ENCODE measurements at regions not wholly inside any gene's neighbourhood (a gene's known extent, or its start where the extent isn't known, plus 50 kb on each side); places are given as distances from the start of the nearest gene placed in this dataset.

GRCh38 chr13:85377783-85378182, 421.4 kb downstream of the SLITRK6 start:
- H3K27me3 ChIP-seq (replicated peaks; ENCODE audit: insufficient read depth), result no peaks in the 10 kb centered on the region

GRCh38 chr13:85373322-85373721, 425.9 kb downstream of the SLITRK6 start:
- Histone ChIP-seq H3K27me3 (replicated peaks; ENCODE audit: insufficient read depth) (no peaks in the 10 kb centered on the region), H4K20me1 (ENCODE audit: insufficient read depth) (no peaks in the 10 kb centered on the region), H2AFZ (no peak overlapping the region), H3K4me3 (no peak overlapping the region), H3K9me3 (ENCODE audit: low read depth) (no peaks in the 10 kb centered on the region), H3K9ac (no peak overlapping the region), H3K4me1 (ENCODE audit: insufficient read depth) (no peaks in the 10 kb centered on the region), H3K79me2 (ENCODE audit: insufficient read depth) (no peaks in the 10 kb centered on the region), H3K27ac (no peak overlapping the region), H3K9me2 (ENCODE audit: insufficient read depth) (no peaks in the 10 kb centered on the region), H3K36me3 (ENCODE audit: low read depth) (no peaks in the 10 kb centered on the region), H3K4me2 (ENCODE audit: unreplicated experiment) (no peak overlapping the region), H3F3A (ENCODE audit: insufficient read depth) (no peaks in the 10 kb centered on the region)
- in situ Hi-C loops (cut with MboI), result no loop called here
- 15 to 18% methylated on average over 3 of the region's 3 CpGs for WGBS, 2 experiments (ENCODE audit: low coverage in 1 of 2, low lambda C conversion rate in 2 of 2, missing lambda C conversion rate in 2 of 2)
- no peak for DNase-seq
- TF ChIP-seq EZH2phosphoT487 (IDR thresholded peaks at IDR 0.05; ENCODE audit: insufficient read depth, low read depth) (no peak), EZH2 (IDR thresholded peaks at IDR 0.05; ENCODE audit: insufficient read depth, poor library complexity, severe bottlenecking) (no peak)

More at GRCh38 chr13:85377783-85378182, 421.4 kb downstream of the SLITRK6 start:
- DNase-seq, result no peak
- H3K9ac ChIP-seq, result no peak overlapping the region
- WGBS, 2 experiments (ENCODE audit: low coverage in 1 of 2, low lambda C conversion rate in 2 of 2, missing lambda C conversion rate in 2 of 2), result 2 to 5% methylated on average over 2 of the region's 2 CpGs
- in situ Hi-C loops (cut with MboI), result no loop called here
- no peaks in the 10 kb centered on the region for H3K36me3 ChIP-seq (ENCODE audit: low read depth)
- H3K4me1 ChIP-seq (ENCODE audit: insufficient read depth), result no peaks in the 10 kb centered on the region
- no peak overlapping the region for H3K27ac ChIP-seq
- no peaks in the 10 kb centered on the region for H3F3A ChIP-seq (ENCODE audit: insufficient read depth)
- H3K79me2 ChIP-seq (ENCODE audit: insufficient read depth), result no peaks in the 10 kb centered on the region
- H4K20me1 ChIP-seq (ENCODE audit: insufficient read depth), result no peaks in the 10 kb centered on the region
- no peak overlapping the region for H3K4me2 ChIP-seq (ENCODE audit: unreplicated experiment)
- no peaks in the 10 kb centered on the region for H3K9me3 ChIP-seq (ENCODE audit: low read depth)
- TF ChIP-seq EZH2 (IDR thresholded peaks at IDR 0.05; ENCODE audit: insufficient read depth, poor library complexity, severe bottlenecking), result no peak
- TF ChIP-seq EZH2phosphoT487 (IDR thresholded peaks at IDR 0.05; ENCODE audit: insufficient read depth, low read depth), result no peak
- H2AFZ ChIP-seq, result no peak overlapping the region
- no peaks in the 10 kb centered on the region for H3K9me2 ChIP-seq (ENCODE audit: insufficient read depth)
- no peak overlapping the region for H3K4me3 ChIP-seq

- Histone ChIP-seq H3K27ac (no peak overlapping the region), H3K36me3 (ENCODE audit: low read depth) (no peaks in the 10 kb centered on the region), H3F3A (ENCODE audit: insufficient read depth) (no peaks in the 10 kb centered on the region), H3K79me2 (ENCODE audit: insufficient read depth) (no peaks in the 10 kb centered on the region), H3K4me1 (ENCODE audit: insufficient read depth) (no peaks in the 10 kb centered on the region), H2AFZ (no peak overlapping the region), H3K9me2 (ENCODE audit: insufficient read depth) (no peaks in the 10 kb centered on the region), H3K4me2 (ENCODE audit: unreplicated experiment) (no peak overlapping the region), H4K20me1 (ENCODE audit: insufficient read depth) (no peaks in the 10 kb centered on the region), H3K9ac (no peak overlapping the region), H3K4me3 (no peak overlapping the region), H3K9me3 (ENCODE audit: low read depth) (no peaks in the 10 kb centered on the region), H3K27me3 (replicated peaks; ENCODE audit: insufficient read depth) (no peaks in the 10 kb centered on the region)
- TF ChIP-seq EZH2 (IDR thresholded peaks at IDR 0.05; ENCODE audit: insufficient read depth, poor library complexity, severe bottlenecking) (no peak), EZH2phosphoT487 (IDR thresholded peaks at IDR 0.05; ENCODE audit: insufficient read depth, low read depth) (no peak)
- in situ Hi-C loops (cut with MboI), result no loop called here
- DNase-seq, result no peak
Measured at GRCh38 chr13:85371254-85371653, 428.0 kb downstream of the SLITRK6 start.

DNA sequence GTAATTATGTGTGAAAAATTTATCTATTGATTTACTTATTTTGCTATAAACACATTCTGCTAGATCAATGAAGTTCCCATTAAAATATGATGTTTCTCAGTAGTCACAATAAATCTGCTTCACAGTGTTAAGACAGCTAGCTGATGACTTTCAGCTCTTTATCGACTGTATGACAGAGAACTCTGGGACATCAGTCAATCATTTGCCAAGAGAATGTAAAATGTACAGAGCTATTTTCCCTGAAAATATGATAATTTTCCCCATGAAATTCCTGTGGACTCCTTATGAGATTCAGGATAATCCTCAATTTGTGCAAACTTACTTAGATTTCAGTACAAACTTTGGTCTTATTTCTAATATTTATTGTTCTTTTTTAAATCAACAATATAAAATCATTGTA, 430.5 kb downstream of the SLITRK6 start:
- H4K20me1 ChIP-seq (ENCODE audit: insufficient read depth), result no peaks in the 10 kb centered on the region
- H3K4me2 ChIP-seq (ENCODE audit: unreplicated experiment), result no peak overlapping the region
- WGBS, 2 experiments (ENCODE audit: low coverage in 1 of 2, low lambda C conversion rate in 2 of 2, missing lambda C conversion rate in 2 of 2), result 36 to 38% methylated on average over 1 of the region's 1 CpG

DNA sequence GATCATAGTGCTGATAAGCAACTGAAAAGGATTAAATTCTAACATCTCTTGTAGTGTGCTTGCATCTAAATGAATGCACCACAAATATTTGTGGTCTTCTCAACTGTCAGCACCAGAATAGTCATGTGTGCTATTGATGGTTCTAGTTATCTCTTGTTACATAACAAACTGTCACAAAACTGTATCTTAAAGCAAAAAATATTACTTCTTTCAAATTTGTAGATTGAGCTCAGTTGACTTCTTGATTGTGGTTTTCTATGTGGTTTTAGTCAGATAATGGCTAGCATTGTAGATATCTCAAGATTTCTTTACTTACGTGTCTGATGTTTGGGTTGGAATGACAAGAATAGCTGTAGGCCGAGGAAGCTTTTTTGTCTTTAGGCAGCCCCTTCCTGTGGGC, 431.3 kb downstream of the SLITRK6 start:
- no peaks in the 10 kb centered on the region for H3K9me2 ChIP-seq (ENCODE audit: insufficient read depth)
- in situ Hi-C loops (cut with MboI), result no loop called here
- H3K27me3 ChIP-seq (replicated peaks; ENCODE audit: insufficient read depth), result no peaks in the 10 kb centered on the region
- no peak overlapping the region for H2AFZ ChIP-seq
- DNase-seq, result no peak
- H4K20me1 ChIP-seq (ENCODE audit: insufficient read depth), result no peaks in the 10 kb centered on the region
- H3K36me3 ChIP-seq (ENCODE audit: low read depth), result no peaks in the 10 kb centered on the region
- H3K4me1 ChIP-seq (ENCODE audit: insufficient read depth), result no peaks in the 10 kb centered on the region
- H3K9me3 ChIP-seq (ENCODE audit: low read depth), result no peaks in the 10 kb centered on the region
- no peaks in the 10 kb centered on the region for H3K79me2 ChIP-seq (ENCODE audit: insufficient read depth)
- TF ChIP-seq EZH2phosphoT487 (IDR thresholded peaks at IDR 0.05; ENCODE audit: insufficient read depth, low read depth) (no peak), EZH2 (IDR thresholded peaks at IDR 0.05; ENCODE audit: insufficient read depth, poor library complexity, severe bottlenecking) (no peak)
- no peak overlapping the region for H3K4me2 ChIP-seq (ENCODE audit: unreplicated experiment)
- no peak overlapping the region for H3K27ac ChIP-seq
- H3K9ac ChIP-seq, result no peak overlapping the region
- H3K4me3 ChIP-seq, result no peak overlapping the region
- H3F3A ChIP-seq (ENCODE audit: insufficient read depth), result no peaks in the 10 kb centered on the region
- WGBS, 2 experiments (ENCODE audit: low coverage in 1 of 2, low lambda C conversion rate in 2 of 2, missing lambda C conversion rate in 2 of 2), result 21 to 22% methylated on average over 2 of the region's 2 CpGs

More for the DNA sequence above, 430.5 kb downstream of the SLITRK6 start:
- in situ Hi-C loops (cut with MboI), result no loop called here
- no peak for DNase-seq
- TF ChIP-seq EZH2phosphoT487 (IDR thresholded peaks at IDR 0.05; ENCODE audit: insufficient read depth, low read depth), result no peak
- TF ChIP-seq EZH2 (IDR thresholded peaks at IDR 0.05; ENCODE audit: insufficient read depth, poor library complexity, severe bottlenecking), result no peak
- no peaks in the 10 kb centered on the region for H3K27me3 ChIP-seq (replicated peaks; ENCODE audit: insufficient read depth)
- no peaks in the 10 kb centered on the region for H3K36me3 ChIP-seq (ENCODE audit: low read depth)
- H3K79me2 ChIP-seq (ENCODE audit: insufficient read depth), result no peaks in the 10 kb centered on the region
- no peaks in the 10 kb centered on the region for H3F3A ChIP-seq (ENCODE audit: insufficient read depth)
- H3K4me3 ChIP-seq, result no peak overlapping the region
- H3K27ac ChIP-seq, result no peak overlapping the region
- no peaks in the 10 kb centered on the region for H3K9me2 ChIP-seq (ENCODE audit: insufficient read depth)
- no peaks in the 10 kb centered on the region for H3K9me3 ChIP-seq (ENCODE audit: low read depth)
- H3K9ac ChIP-seq, result no peak overlapping the region
- H2AFZ ChIP-seq, result no peak overlapping the region
- H3K4me1 ChIP-seq (ENCODE audit: insufficient read depth), result no peaks in the 10 kb centered on the region
